B cell (primary cell): ENCODE measurements at regions not wholly inside any gene's neighbourhood (a gene's known extent, or its start where the extent isn't known, plus 50 kb on each side); places are given as distances from the start of the nearest gene placed in this dataset.

ENCODE experiments used
- ATAC-seq: fragments of 200-7000 bp; cut with Tn5 transposase; one replicate; pipeline ENCODE4 v1.10.0; 2021; ENCODE audit warnings: low read depth, mild to moderate bottlenecking, moderate number of reproducible peaks, moderate library complexity
- CTCF ChIA-PET: fragments of 350-600 bp; sonication (Branson Sonifier 250); formaldehyde crosslinking; loops from one replicate; lab custom pipeline; 2021; ENCODE audit warnings: antibody characterized with exemption, inconsistent platforms; lab: Charles Lee
- POLR2A ChIA-PET: fragments of 350-600 bp; sonication (Branson Sonifier 250); formaldehyde crosslinking; loops from one replicate; lab custom pipeline; 2021; ENCODE audit warnings: antibody characterized with exemption; lab: Charles Lee
- DNase-seq: peaks from one replicate; pipeline ENCODE4 v3.0.0; 2013
- H2AFZ ChIP-seq: 2 replicates; pipeline ENCODE4 v1.6.1; 2012; ENCODE audit warnings: mild to moderate bottlenecking, low read depth, low read length; ENCODE audit not compliant: insufficient read depth, poor library complexity, severe bottlenecking
- H3K27ac ChIP-seq, 2 donors: 1 replicate in 1 of 2; 2 replicates in 1 of 2; pipeline ENCODE4 v1.5.1; 2012 to 2013; ENCODE audit warnings: low read length in 2 of 2, mild to moderate bottlenecking in 2 of 2, moderate library complexity in 1 of 2
- H3K27me3 ChIP-seq, 4 experiments: fragments of 200-600 bp in 1 of 4; sonication (generic) in 1 of 4; replicated peaks in 1 of 4; 1 replicate in 2 of 4; 2 replicates in 2 of 4; pipeline versions ENCODE4 v1.6.1 to v1.7.0; 2013 to 2016; ENCODE audit warnings: low read length in 3 of 4, mild to moderate bottlenecking in 2 of 4, mixed read lengths in 1 of 4, moderate library complexity in 1 of 4; ENCODE audit not compliant: insufficient read depth in 4 of 4, control insufficient read depth in 3 of 4; ENCODE audit errors: control extremely low read depth in 1 of 4
- H3K36me3 ChIP-seq, 2 experiments: replicated peaks in 1 of 2; 1 replicate in 1 of 2; 2 replicates in 1 of 2; pipeline versions ENCODE4 v1.6.1 to v1.7.1; 2013; ENCODE audit warnings: low read length in 1 of 2; ENCODE audit not compliant: insufficient read depth in 2 of 2, control insufficient read depth in 1 of 2; ENCODE audit errors: control extremely low read depth in 1 of 2, extremely low read depth in 1 of 2
- H3K4me1 ChIP-seq, 2 donors: fragments of 200-600 bp in 1 of 2; sonication (generic) in 1 of 2; 1 replicate in 1 of 2; 2 replicates in 1 of 2; pipeline versions ENCODE4 v1.5.1 to v1.6.1; 2013 to 2017; ENCODE audit warnings: low read length in 2 of 2; ENCODE audit not compliant: control insufficient read depth in 2 of 2, insufficient read depth in 2 of 2
- H3K4me2 ChIP-seq: replicated peaks from 2 replicates; pipeline ENCODE3; 2012; ENCODE audit warnings: mild to moderate bottlenecking, low read depth, low read length; ENCODE audit not compliant: poor library complexity, severe bottlenecking
- H3K4me3 ChIP-seq, 5 experiments: fragments of 200-600 bp in 1 of 5; sonication (generic) in 1 of 5; 1 replicate in 3 of 5; 2 replicates in 2 of 5; pipeline versions ENCODE4 v1.5.1 to v1.7.0; 2011 to 2016; ENCODE audit warnings: low read length in 4 of 5, mild to moderate bottlenecking in 4 of 5, low read depth in 2 of 5, control low read depth in 1 of 5, moderate library complexity in 1 of 5; ENCODE audit not compliant: insufficient read depth in 1 of 5; ENCODE audit errors: control extremely low read depth in 1 of 5, extremely low read depth in 1 of 5
- H3K79me2 ChIP-seq: fragments of 200-600 bp; sonication (generic); one replicate; pipeline ENCODE4 v1.6.0; 2016; ENCODE audit warnings: low read length; ENCODE audit not compliant: control insufficient read depth, insufficient read depth
- H3K9ac ChIP-seq: fragments of 200-600 bp; sonication (generic); 2 replicates; pipeline ENCODE4 v1.6.1; 2017; ENCODE audit warnings: mild to moderate bottlenecking, low read length, moderate library complexity
- H3K9me3 ChIP-seq, 3 donors: one replicate each; pipeline versions ENCODE4 v1.6.1 to v1.7.1; 2013; ENCODE audit warnings: low read length in 2 of 3; ENCODE audit not compliant: control insufficient read depth in 2 of 3, insufficient read depth in 1 of 3; ENCODE audit errors: control extremely low read depth in 1 of 3
- H4K20me1 ChIP-seq: 2 replicates; pipeline ENCODE4 v1.6.0; 2012; ENCODE audit warnings: mild to moderate bottlenecking, low read length; ENCODE audit not compliant: insufficient read depth, control insufficient read depth, poor library complexity, severe bottlenecking
- H3K27ac Mint-ChIP-seq: one replicate; pipeline ENCODE4 v1.8.0; 2021; ENCODE audit warnings: mixed read lengths
- H3K27me3 Mint-ChIP-seq: one replicate; pipeline ENCODE4 v1.8.0; 2021; ENCODE audit warnings: mixed read lengths
- H3K4me1 Mint-ChIP-seq: one replicate; pipeline ENCODE4 v1.8.0; 2021; ENCODE audit warnings: mixed read lengths
- H3K4me3 Mint-ChIP-seq: one replicate; pipeline ENCODE4 v1.8.0; 2021; ENCODE audit warnings: mixed read lengths
- H3K9me3 Mint-ChIP-seq: one replicate; pipeline ENCODE4 v1.8.0; 2022; ENCODE audit warnings: mixed read lengths; ENCODE audit not compliant: insufficient read depth
- CTCF ChIP-seq: fragments of 200-600 bp; IDR thresholded peaks from one replicate; pipeline ENCODE4 v1.8.0; 2022; ENCODE audit warnings: antibody characterized with exemption, mild to moderate bottlenecking
- EZH2 ChIP-seq: IDR thresholded peaks from 2 replicates; pipeline ENCODE4 v1.6.1; 2012; ENCODE audit warnings: borderline replicate concordance, low read depth, mild to moderate bottlenecking, moderate library complexity, low read length; ENCODE audit not compliant: insufficient read depth, poor library complexity, severe bottlenecking
- WGBS: methylation state at CpG from one replicate; pipeline ENCODE4 v1.1.5; 2013; ENCODE audit warnings: missing lambda C conversion rate; ENCODE audit not compliant: insufficient coverage; 5-methylcytosine and 5-hydroxymethylcytosine counted together
- intact Hi-C: fragments of 100-400 bp; cut with micrococcal nuclease; formaldehyde crosslinking; loops from one replicate; pipeline ENCODE4 v1.10.0; 2022

GRCh38 chr14:81591266-81591665, 57.6 kb upstream of the SEL1L start:
- H4K20me1 ChIP-seq = no peaks in the 10 kb centered on the region
- DNase-seq (no peak), ATAC-seq (no peak)
- no peak overlapping the region for H3K4me2 ChIP-seq
- no peak overlapping the region for H3K27ac ChIP-seq
- H3K4me1 ChIP-seq = no peaks in the 10 kb centered on the region
- ChIA-PET CTCF (interaction anchor here (1.0 kb wide), 1 partner anchor 11 kb away, joined by 3 read pairs; no protein-coding TSS in a partner anchor), POLR2A (no interaction called here)
- H3K27me3 ChIP-seq = no peaks in the 10 kb centered on the region
- H3K36me3 ChIP-seq = no peaks in the 10 kb centered on the region
- intact Hi-C loops = no loop called here
- H3K4me1 Mint-ChIP-seq = no peaks in the 10 kb centered on the region
- 58% methylated on average over 1 of the region's 3 CpGs for WGBS
- no peak overlapping the region for H3K4me3 Mint-ChIP-seq
- no peak overlapping the region for H3K4me3 ChIP-seq
- H3K27me3 Mint-ChIP-seq = no peaks in the 10 kb centered on the region
- no peaks in the 10 kb centered on the region for H3K9me3 ChIP-seq
- H3K79me2 ChIP-seq = no peaks in the 10 kb centered on the region
- H3K27ac Mint-ChIP-seq = no peak overlapping the region
- no peak overlapping the region for H2AFZ ChIP-seq
- no peak overlapping the region for H3K9ac ChIP-seq
- TF ChIP-seq EZH2 (no peak), CTCF (no peak)
- peaks cover 2% of the 10 kb centered on the region for H3K9me3 Mint-ChIP-seq

DNA sequence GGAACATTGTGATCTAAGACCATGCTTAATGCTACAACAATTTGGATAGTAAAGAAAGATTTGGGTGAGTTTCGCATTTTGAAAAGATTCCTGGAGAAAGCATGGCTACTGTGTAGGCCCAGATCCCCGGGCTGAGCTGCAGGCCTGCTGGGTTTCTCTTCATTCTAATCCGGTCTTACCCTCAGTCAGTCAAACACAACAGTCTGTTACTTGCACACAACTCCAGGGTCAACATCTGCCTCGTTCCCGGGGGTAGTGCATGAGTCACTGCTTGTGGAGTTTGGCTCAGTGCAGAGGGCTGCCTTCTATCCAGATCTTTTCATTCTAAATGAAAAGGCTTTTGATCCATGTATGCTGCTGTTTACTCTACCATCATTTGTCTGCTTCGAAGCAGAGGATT, 60.4 kb upstream of the SEL1L start:
- no peak for ATAC-seq

More for the DNA sequence above, 60.4 kb upstream of the SEL1L start:
- Histone ChIP-seq H3K4me1 (no peaks in the 10 kb centered on the region), H3K4me3 (no peak overlapping the region), H3K79me2 (no peaks in the 10 kb centered on the region), H3K36me3 (no peaks in the 10 kb centered on the region), H3K9ac (no peak overlapping the region), H2AFZ (no peak overlapping the region), H4K20me1 (no peaks in the 10 kb centered on the region), H3K9me3 (no peaks in the 10 kb centered on the region), H3K27me3 (no peaks in the 10 kb centered on the region), H3K4me2 (no peak overlapping the region), H3K27ac (no peak overlapping the region)
- POLR2A ChIA-PET = no interaction called here
- H3K9me3 Mint-ChIP-seq = no peaks in the 10 kb centered on the region
- peaks cover 3% of the 10 kb centered on the region for H3K27me3 Mint-ChIP-seq
- H3K27ac Mint-ChIP-seq = no peak overlapping the region
- no peak overlapping the region for H3K4me3 Mint-ChIP-seq
- H3K4me1 Mint-ChIP-seq = no peaks in the 10 kb centered on the region
- intact Hi-C loops = no loop called here
- WGBS = 88% methylated on average over 5 of the region's 6 CpGs
- CTCF ChIA-PET = no interaction called here
- no peak for DNase-seq
- TF ChIP-seq EZH2 = no peak
- TF ChIP-seq CTCF = no peak
